Heart left ventricle (tissue), 13 donors: ENCODE measurements at regions not wholly inside any gene's neighbourhood (a gene's known extent, or its start where the extent isn't known, plus 50 kb on each side); places are given as distances from the start of the nearest gene placed in this dataset.

Source experiments
- CTCF ChIP-seq, 12 donors: fragments of 200-600 bp; sonication (generic) in 4 of 12; IDR thresholded peaks; one replicate each; pipeline versions ENCODE4 v1.5.0 to v1.8.0; 2018 to 2022; ENCODE audit warnings: antibody characterized with exemption in 12 of 12, mild to moderate bottlenecking in 5 of 12
- POLR2A ChIP-seq, 2 donors: fragments of 450-650 bp; IDR thresholded peaks; one replicate each; pipeline ENCODE4 v1.6.1; 2017; ENCODE audit warnings: antibody characterized with exemption in 2 of 2, mild to moderate bottlenecking in 2 of 2, moderate library complexity in 2 of 2
- donor health status: ischemic (EF 13 %, LVEDD 7.1; RV severe dilation, severe dysfunction).
- donor health status: DM: no; HTN: yes; CAD: no.
- donor health status: DM: no; HTN: no; CAD: no.
- donor health status: ischemic (EF 25% LVEDD 6.9; RV normal size, moderate dysfunction).
- donor health status: ischemic (EF 25% LVEDD 5.7; RV mildly dilated, moderate dysfunction).
- donor health status: ischemic (EF 35%, LVEDD 5.7; RV mildly dilated, moderate dysfunction).
- donor health status: nonischemic (EF 11% LVEDD 7.7; RV severe dilation, severe dysfunction).
- donor health status: DM: yes; HTN: yes; CAD: no.
- donor health status: PGD.
- donor health status: ischemic (EF 29% LVEDD 5.4; RV normal size, mild dysfunction).
- donor health status: nonischemic (EF 23%, LVEDD 6.1; RV moderate dilation, normal function).

- TF ChIP-seq CTCF (IDR thresholded peaks at IDR 0.05) (no peak), POLR2A (IDR thresholded peaks at IDR 0.05) (no peak)
These were observed 141.3 kb upstream of the ALKAL2 start for GRCh38 chr2:429142-429541.
